ENCODE measurements at regions not wholly inside any gene's neighbourhood (a gene's known extent, or its start where the extent isn't known, plus 50 kb on each side); places are given as distances from the start of the nearest gene placed in this dataset.

DNA sequence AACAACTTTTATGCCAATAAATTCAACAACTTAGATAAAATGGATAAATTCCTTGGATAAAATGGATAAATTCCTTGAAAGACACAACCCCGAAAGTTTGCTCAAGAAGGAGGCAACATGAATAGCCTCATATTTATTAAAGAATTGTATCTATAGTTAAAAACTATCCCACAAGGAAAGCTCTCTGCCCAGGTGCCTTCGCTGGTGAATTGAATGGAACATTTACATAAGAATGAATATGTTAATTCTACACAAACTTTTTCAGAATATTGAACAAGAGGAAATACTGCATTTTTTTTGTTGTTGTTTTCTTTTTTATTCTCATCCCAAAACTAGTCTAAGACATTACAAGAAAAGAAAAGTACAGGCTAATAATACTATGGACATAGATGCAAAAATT, 805.3 kb upstream of the RAB6C start:
- TF ChIP-seq ATF1 (CRISPR knock-in tag; IDR thresholded peaks at IDR 0.05), result no peak
- no peak for TF ChIP-seq ZNF263 (CRISPR knock-in tag; IDR thresholded peaks at IDR 0.05; ENCODE audit: low read depth)
